Nephron (organoid): ENCODE measurements at regions not wholly inside any gene's neighbourhood (a gene's known extent, or its start where the extent isn't known, plus 50 kb on each side); places are given as distances from the start of the nearest gene placed in this dataset.

Source experiments
- H3K27ac Mint-ChIP-seq, 3 experiments: 2 replicates each; pipeline ENCODE4 v1.8.0; 2020; ENCODE audit warnings: mixed read lengths in 3 of 3, mild to moderate bottlenecking in 2 of 3, moderate library complexity in 1 of 3
- H3K27me3 Mint-ChIP-seq: 2 replicates; pipeline ENCODE4 v1.8.0; 2021; ENCODE audit warnings: low read depth, mild to moderate bottlenecking, moderate library complexity, mixed read lengths
- H3K36me3 Mint-ChIP-seq: 2 replicates; pipeline ENCODE4 v1.8.0; 2020; ENCODE audit warnings: low read depth, mixed read lengths
- H3K4me1 Mint-ChIP-seq: 2 replicates; pipeline ENCODE4 v1.8.0; 2020; ENCODE audit warnings: mixed read lengths
- H3K4me3 Mint-ChIP-seq, 3 experiments: 2 replicates each; pipeline ENCODE4 v1.8.0; 2020; ENCODE audit warnings: mild to moderate bottlenecking in 3 of 3, mixed read lengths in 3 of 3, moderate library complexity in 2 of 3
- H3K9me3 Mint-ChIP-seq: 2 replicates; pipeline ENCODE4 v1.8.0; 2020; ENCODE audit warnings: mixed read lengths
- TF ChIP-seq, protein P1 (sequence below), 3 experiments: fragments of 200-600 bp; sonication (generic); IDR thresholded peaks; one replicate each; pipeline ENCODE4 v1.5.0; 2021; ENCODE audit warnings: antibody characterized with exemption in 3 of 3; ENCODE audit not compliant: unreplicated experiment in 3 of 3

DNA sequence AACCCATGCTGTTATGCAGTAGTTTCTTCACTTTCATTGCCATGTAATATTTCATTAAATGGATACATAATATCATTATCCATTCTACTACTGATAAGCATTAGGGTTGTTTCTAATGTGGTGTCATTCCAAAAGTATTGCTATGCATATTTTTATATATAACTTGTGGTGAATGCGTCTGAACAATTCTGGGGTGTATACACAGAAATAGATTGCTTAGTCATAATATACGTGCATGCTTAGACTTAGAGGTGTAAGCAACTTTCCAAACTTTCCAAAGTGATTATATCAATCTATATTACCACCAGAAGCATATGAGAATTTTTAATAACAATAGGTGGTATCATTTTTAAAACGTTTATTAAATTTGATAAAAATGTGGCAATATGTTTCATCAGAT lies 540.9 kb downstream of the DSC3 start:
- TF ChIP-seq, protein P1, sequence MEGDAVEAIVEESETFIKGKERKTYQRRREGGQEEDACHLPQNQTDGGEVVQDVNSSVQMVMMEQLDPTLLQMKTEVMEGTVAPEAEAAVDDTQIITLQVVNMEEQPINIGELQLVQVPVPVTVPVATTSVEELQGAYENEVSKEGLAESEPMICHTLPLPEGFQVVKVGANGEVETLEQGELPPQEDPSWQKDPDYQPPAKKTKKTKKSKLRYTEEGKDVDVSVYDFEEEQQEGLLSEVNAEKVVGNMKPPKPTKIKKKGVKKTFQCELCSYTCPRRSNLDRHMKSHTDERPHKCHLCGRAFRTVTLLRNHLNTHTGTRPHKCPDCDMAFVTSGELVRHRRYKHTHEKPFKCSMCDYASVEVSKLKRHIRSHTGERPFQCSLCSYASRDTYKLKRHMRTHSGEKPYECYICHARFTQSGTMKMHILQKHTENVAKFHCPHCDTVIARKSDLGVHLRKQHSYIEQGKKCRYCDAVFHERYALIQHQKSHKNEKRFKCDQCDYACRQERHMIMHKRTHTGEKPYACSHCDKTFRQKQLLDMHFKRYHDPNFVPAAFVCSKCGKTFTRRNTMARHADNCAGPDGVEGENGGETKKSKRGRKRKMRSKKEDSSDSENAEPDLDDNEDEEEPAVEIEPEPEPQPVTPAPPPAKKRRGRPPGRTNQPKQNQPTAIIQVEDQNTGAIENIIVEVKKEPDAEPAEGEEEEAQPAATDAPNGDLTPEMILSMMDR (IDR thresholded peaks at IDR 0.05; ENCODE audit: unreplicated experiment in 3 of 3) = no peak
- Mint-ChIP-seq H3K36me3 (no peaks in the 10 kb centered on the region), H3K4me3 (no peak overlapping the region), H3K27me3 (no peaks in the 10 kb centered on the region), H3K4me1 (no peaks in the 10 kb centered on the region), H3K27ac (no peak overlapping the region), H3K9me3 (no peaks in the 10 kb centered on the region)

DNA sequence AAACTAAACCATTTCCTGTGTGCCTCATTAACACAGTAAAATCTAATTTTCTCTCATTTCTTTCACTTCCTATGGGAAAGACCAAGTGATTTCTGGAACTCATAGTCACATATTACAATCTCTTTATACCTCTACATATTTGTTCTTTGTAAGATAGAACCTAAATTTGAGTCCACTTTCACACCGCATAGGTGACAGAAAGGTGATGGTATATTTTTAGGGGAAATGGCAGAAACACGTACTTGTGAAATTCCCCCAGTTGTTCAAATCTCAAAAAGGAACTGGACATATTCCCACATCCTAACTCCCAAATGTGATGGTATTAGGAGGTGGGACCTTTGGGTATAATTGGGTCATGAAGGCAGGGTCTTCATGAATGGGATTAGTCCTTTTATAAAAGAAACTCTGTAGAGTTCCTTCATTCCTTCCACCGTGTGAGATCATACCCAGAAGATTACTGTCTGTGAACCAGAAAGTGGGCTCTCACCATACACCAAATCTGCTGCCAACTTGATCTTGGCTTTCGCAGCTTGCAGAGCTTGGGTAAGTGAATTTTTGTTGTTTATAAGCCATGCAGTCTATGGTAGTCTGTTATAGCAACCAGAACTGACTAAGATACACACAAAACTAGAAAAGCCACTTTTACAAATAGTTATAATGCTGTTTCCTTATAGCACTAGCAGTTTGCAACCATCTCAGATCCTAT lies 542.1 kb downstream of the DSC3 start:
- H3K27ac Mint-ChIP-seq = no peak overlapping the region
- no peaks in the 10 kb centered on the region for H3K9me3 Mint-ChIP-seq
- TF ChIP-seq, protein P1 (IDR thresholded peaks at IDR 0.05; ENCODE audit: unreplicated experiment in 3 of 3) = no peak
- no peaks in the 10 kb centered on the region for H3K4me1 Mint-ChIP-seq
- H3K36me3 Mint-ChIP-seq = no peaks in the 10 kb centered on the region
- no peaks in the 10 kb centered on the region for H3K27me3 Mint-ChIP-seq
- H3K4me3 Mint-ChIP-seq = no peak overlapping the region

DNA sequence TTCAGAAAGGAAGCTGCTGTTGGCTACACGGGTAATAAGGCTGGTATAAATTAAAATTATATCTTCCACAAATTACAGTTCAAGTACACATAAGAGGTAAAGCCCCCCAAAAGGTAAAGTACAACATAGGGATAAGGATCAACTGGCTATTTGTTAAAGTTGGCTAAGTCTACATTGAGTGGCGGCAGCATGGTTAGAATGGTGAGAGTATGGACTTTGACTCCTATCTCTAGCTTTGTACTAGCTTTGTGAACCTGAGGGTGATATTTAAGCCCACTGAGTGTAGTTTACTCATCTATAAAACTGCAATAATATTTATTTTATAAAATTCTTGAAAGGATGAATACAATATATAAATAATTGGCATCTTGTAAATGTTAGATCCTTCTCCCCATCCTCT lies 542.8 kb downstream of the DSC3 start:
- TF ChIP-seq, protein P1 (IDR thresholded peaks at IDR 0.05; ENCODE audit: unreplicated experiment in 3 of 3) = no peak
- Mint-ChIP-seq H3K4me3 (no peak overlapping the region), H3K27me3 (no peaks in the 10 kb centered on the region), H3K36me3 (no peaks in the 10 kb centered on the region), H3K9me3 (no peaks in the 10 kb centered on the region), H3K27ac (no peak overlapping the region), H3K4me1 (no peaks in the 10 kb centered on the region)

DNA sequence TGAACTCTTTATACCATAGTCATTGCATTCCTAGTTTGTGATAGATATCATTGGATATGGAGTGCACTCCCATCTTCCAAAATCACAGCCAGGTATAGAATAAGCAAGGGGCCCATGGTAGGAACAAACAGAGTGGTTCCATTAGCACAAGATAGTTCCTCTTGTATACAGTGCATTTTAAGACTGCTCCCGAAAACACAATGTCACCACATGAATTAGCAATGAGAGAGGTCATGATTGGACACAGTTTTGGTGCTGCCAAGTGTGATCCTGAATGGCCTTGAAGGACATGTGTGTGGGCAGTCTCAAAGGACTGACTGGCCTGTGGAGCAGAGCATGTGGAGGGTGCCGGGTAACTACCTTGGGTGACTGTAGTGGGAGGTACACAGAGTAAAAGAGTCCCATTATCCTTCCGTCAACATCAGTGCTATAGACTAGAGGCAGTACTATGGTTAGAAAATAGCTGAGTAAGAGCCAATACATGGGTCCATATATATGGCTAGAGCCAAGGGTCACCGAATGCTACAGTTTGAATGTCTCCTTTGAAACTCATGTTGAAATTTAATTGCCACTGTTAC lies 549.9 kb downstream of the DSC3 start:
- Mint-ChIP-seq H3K27ac (no peak overlapping the region), H3K27me3 (no peaks in the 10 kb centered on the region), H3K4me1 (no peaks in the 10 kb centered on the region), H3K4me3 (no peak overlapping the region), H3K36me3 (no peaks in the 10 kb centered on the region), H3K9me3 (no peaks in the 10 kb centered on the region)
- TF ChIP-seq, protein P1 (IDR thresholded peaks at IDR 0.05; ENCODE audit: unreplicated experiment in 3 of 3) = no peak

DNA sequence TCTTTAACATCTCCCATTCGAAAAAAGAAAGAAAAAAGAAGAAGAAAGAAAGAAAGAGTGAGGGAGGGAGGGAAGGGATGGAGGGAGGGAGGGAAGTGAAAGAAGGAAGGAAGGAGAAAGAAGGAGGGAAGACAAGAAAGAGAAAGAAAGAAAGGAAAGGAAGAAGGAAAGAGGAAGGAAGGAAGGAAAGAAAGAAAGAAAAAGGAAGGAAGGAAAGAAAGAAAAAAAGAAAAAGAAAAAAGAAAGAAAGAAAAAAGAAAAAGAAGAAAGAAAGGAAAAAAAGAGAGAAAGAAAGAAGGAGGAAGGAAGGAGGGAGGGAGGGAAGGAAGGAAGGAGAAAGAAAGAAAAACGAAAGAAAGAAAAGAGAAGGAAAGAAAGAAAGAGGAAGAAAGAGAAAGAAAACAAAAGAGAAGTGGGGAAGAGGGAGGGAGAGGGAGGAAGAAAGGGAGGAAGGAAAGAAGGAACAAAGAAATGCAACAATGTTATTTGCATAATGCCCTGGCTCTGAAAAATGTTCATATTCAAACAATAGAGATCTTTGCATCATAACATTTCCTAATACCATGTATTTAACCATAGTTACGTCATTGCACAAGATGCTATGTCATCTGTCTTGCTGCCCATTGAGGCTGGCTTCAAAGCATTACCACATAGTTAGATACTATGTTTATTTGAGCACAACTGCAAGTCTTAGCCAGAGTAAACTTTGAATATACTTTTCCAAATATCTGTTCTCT lies 550.6 kb downstream of the DSC3 start:
- Mint-ChIP-seq H3K27me3 (no peaks in the 10 kb centered on the region), H3K27ac (no peak overlapping the region), H3K9me3 (no peaks in the 10 kb centered on the region), H3K4me1 (no peaks in the 10 kb centered on the region), H3K4me3 (no peak overlapping the region), H3K36me3 (no peaks in the 10 kb centered on the region)
- TF ChIP-seq, protein P1 (IDR thresholded peaks at IDR 0.05; ENCODE audit: unreplicated experiment in 3 of 3) = no peak
